ENCODE measurements at regions not wholly inside any gene's neighbourhood (a gene's known extent, or its start where the extent isn't known, plus 50 kb on each side); places are given as distances from the start of the nearest gene placed in this dataset.
"Not testable (repeated sequence)": the region's sequence is repeated elsewhere in the genome, so short reads cannot be mapped to it uniquely, and the experiment has no call there.

DNA sequence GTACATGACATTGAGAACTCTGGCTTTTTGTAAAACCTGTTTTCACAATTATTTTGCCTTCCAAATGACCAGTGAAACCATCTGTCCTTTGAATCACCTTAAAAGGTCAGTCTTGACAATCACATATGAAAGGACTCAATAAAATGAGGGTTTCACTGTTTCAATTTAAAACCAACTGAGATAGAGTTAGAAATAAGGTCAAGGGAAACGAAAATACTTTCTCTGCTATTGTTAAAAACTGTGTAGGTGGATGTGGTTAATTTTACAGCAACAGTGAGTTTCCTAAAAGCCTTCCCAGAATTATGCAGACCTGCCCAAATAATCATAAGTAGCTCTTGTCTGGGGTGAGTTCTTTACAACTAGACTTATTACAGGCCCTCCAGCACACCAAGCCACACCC is 839.9 kb downstream of the RAB28 start:
- no peaks in the 10 kb centered on the region for H3K36me3 ChIP-seq
- no peaks in the 10 kb centered on the region for H3K9me3 ChIP-seq
- H3K4me1 ChIP-seq = no peaks in the 10 kb centered on the region
- ATAC-seq = no peak
- DNase-seq = no peak
- no peaks in the 10 kb centered on the region for H3K27me3 ChIP-seq (ENCODE audit: low read depth)
- H3K27ac ChIP-seq = no peak overlapping the region
- intact Hi-C loops (cut with DNase I) = no loop called here
- H3K4me3 ChIP-seq = no peak overlapping the region
- no peak for TF ChIP-seq CTCF (IDR thresholded peaks at IDR 0.05)

DNA sequence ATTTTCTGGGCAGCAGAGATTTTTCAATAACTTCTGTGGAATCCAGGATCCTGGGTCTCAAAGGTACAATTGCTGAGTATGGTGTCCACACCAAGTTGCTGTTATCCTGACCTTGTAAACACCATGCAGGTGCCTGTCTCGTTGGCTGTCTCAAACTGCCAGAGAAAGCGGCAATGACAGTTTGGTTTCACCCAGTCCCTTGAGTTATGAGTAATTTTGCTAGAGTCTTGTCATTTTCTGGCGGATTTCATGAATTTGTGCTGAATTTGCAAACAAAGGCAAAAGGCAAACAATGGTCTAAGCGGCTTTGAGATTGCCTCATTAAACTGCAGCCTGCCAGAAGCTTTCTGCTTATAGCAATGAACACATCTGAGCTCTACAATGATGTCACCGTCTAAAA is 847.9 kb downstream of the RAB28 start:
- Histone ChIP-seq H3K36me3 (no peaks in the 10 kb centered on the region), H3K4me1 (no peaks in the 10 kb centered on the region), H3K4me3 (no peak overlapping the region), H3K27me3 (ENCODE audit: low read depth) (no peaks in the 10 kb centered on the region), H3K27ac (no peak overlapping the region), H3K9me3 (no peaks in the 10 kb centered on the region)
- no peak for ATAC-seq
- intact Hi-C loops (cut with DNase I) = no loop called here
- no peak for DNase-seq
- TF ChIP-seq CTCF (IDR thresholded peaks at IDR 0.05) = no peak

DNA sequence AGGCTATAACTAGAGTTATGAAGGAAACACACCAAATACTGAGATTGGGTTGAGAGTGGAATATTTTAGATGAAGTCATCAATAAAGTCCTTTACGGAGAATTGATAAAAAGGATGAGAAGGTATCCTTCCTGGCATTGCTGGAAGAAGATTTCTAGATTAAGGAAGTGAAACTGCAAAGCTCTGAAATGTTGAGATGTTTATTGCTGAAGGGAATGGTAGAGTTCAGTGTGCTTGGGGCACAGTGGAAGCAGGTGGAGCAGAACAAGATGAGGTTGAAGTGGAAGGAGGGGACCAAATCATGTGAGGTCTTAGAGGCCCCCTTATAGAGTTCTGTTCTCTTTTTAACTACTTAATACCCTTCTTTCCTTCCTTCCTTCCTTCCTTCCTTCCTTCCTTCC is 848.5 kb downstream of the RAB28 start:
- Histone ChIP-seq H3K27ac (no peak overlapping the region), H3K4me1 (no peaks in the 10 kb centered on the region), H3K27me3 (ENCODE audit: low read depth) (no peaks in the 10 kb centered on the region), H3K4me3 (no peak overlapping the region), H3K36me3 (no peaks in the 10 kb centered on the region), H3K9me3 (no peaks in the 10 kb centered on the region)
- ATAC-seq (no peak), DNase-seq (no peak)
- intact Hi-C loops (cut with DNase I) = no loop called here
- no peak for TF ChIP-seq CTCF (IDR thresholded peaks at IDR 0.05)

DNA sequence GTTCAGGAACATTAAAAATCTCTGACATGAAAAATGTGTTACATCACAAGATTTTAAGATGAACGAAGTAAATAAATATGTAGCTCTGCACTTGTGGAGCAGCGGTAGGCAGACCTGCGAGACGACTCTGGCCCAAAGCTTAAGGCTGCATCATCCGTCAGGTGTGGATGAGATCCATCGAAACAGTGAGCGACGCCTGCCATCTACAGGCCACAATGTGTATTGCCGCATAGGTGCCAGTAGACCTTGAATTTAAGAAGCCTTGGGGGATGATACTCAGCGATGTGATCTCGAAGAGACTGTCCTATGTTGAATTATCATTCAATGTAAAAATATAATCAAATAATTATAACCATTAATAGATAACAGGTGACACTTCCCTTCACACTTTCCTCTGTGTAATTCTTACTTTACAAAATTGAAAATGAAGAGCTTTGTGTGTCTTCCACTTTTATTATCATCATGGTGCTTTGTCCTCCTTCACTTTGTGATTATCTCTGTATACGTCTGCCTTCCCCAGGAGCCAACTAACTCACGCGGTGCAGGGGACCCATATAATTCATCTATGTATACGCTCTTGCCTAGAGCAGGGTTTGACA is 851.0 kb downstream of the RAB28 start:
- H3K27ac ChIP-seq = no peak overlapping the region
- TF ChIP-seq CTCF (IDR thresholded peaks at IDR 0.05) = peak; percentile 90
- H3K27me3 ChIP-seq (ENCODE audit: low read depth) = no peaks in the 10 kb centered on the region
- intact Hi-C loops (cut with DNase I) = no loop called here
- ATAC-seq = peak; percentile 82 to 86
- H3K4me1 ChIP-seq = no peaks in the 10 kb centered on the region
- peak; percentile 73 for DNase-seq
- H3K9me3 ChIP-seq = no peaks in the 10 kb centered on the region
- H3K36me3 ChIP-seq = no peaks in the 10 kb centered on the region
- no peak overlapping the region for H3K4me3 ChIP-seq

DNA sequence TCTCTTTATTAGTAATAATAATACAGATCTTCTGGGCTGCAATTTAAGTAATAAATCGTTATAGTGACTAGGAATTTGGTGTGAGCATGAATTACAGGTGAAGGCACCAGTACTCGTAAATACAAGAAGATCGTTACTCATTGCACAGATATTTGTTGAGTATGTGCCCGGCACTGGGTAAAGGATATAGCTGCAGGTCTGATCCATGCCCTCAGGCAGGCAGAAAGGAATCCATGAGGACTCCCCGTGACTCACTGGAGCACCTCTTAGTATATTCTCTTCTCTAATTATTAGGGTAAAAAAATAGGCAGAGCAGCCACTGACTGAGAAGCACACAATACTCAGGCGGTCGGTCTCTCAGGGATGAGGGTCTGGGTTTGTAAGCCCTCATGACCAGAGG is 868.3 kb downstream of the RAB28 start:
- no peak for ATAC-seq
- Histone ChIP-seq H3K27me3 (ENCODE audit: low read depth) (no peaks in the 10 kb centered on the region), H3K36me3 (no peaks in the 10 kb centered on the region), H3K27ac (no peak overlapping the region), H3K4me1 (no peaks in the 10 kb centered on the region), H3K9me3 (no peaks in the 10 kb centered on the region), H3K4me3 (no peak overlapping the region)
- DNase-seq = no peak
- no peak for TF ChIP-seq CTCF (IDR thresholded peaks at IDR 0.05)
- intact Hi-C loops (cut with DNase I) = no loop called here

DNA sequence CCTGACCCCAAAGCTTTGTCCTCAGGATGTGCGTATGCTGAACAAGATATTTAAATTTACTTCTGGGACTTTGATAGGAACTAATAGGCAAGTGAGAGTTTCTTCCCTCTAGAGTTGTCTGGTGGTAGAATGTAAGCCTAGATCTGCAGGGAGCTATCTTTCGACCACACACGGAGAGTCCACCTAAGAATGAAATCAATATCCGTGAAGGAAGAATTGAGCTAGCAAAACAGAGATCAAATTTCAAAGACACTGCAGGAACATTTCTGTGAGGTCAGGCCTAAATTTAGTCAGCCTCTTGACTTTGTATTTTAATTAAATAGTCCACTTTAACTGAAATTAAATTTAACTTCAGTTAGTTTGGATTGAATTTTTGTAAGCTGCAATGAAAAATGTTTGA is 871.3 kb downstream of the RAB28 start:
- Histone ChIP-seq H3K27me3 (ENCODE audit: low read depth) (no peaks in the 10 kb centered on the region), H3K27ac (no peak overlapping the region), H3K4me1 (no peaks in the 10 kb centered on the region), H3K4me3 (no peak overlapping the region), H3K9me3 (no peaks in the 10 kb centered on the region), H3K36me3 (no peaks in the 10 kb centered on the region)
- DNase-seq (no peak), ATAC-seq (no peak)
- TF ChIP-seq CTCF (IDR thresholded peaks at IDR 0.05) = no peak
- intact Hi-C loops (cut with DNase I) = no loop called here

- H3K4me1 ChIP-seq; H3K9me3 ChIP-seq; DNase-seq; ATAC-seq; H3K27me3 ChIP-seq (ENCODE audit: low read depth); H3K27ac ChIP-seq; intact Hi-C loops (cut with DNase I); H3K4me3 ChIP-seq; H3K36me3 ChIP-seq: not testable (repeated sequence)
These were observed 874.8 kb downstream of the RAB28 start for GRCh38 chr4:12609212-12609875.

All from lower lobe of right lung (tissue), 2 donors.